T-cell (primary cell): ENCODE measurements at regions not wholly inside any gene's neighbourhood (a gene's known extent, or its start where the extent isn't known, plus 50 kb on each side); places are given as distances from the start of the nearest gene placed in this dataset.

Source experiments
- ATAC-seq, 4 experiments: fragments of 200-7000 bp in 3 of 4; fragments of 150-1000 bp in 1 of 4; cut with Tn5 transposase; replicated peaks in 1 of 4; 1 replicate in 3 of 4; 2 replicates in 1 of 4; pipeline ENCODE4 v1.10.0; 2021; ENCODE audit warnings: moderate library complexity in 3 of 4, mild to moderate bottlenecking in 2 of 4, moderate number of reproducible peaks in 1 of 4
- CTCF ChIA-PET, 2 donors: fragments of 300-600 bp; sonication (Branson Sonifier 250); formaldehyde crosslinking; loops; one replicate each; lab custom pipeline; 2022; ENCODE audit warnings: antibody characterized with exemption in 2 of 2; lab: Charles Lee
- POLR2A ChIA-PET, 2 donors: fragments of 300-600 bp; sonication (Branson Sonifier 250); formaldehyde crosslinking; loops; one replicate each; lab custom pipeline; 2022; ENCODE audit warnings: antibody characterized with exemption in 2 of 2; lab: Charles Lee
- DNase-seq, 35 experiments: peaks; one replicate each; pipeline versions ENCODE4 v3.0.0 to v3.0.0-alpha.2; 2013 to 2023
- H3K27ac ChIP-seq: one replicate; pipeline ENCODE4 v1.5.1; 2013; ENCODE audit warnings: low read length
- H3K27me3 ChIP-seq, 2 experiments: replicated peaks in 1 of 2; 1 replicate in 1 of 2; 2 replicates in 1 of 2; pipeline versions ENCODE4 v1.6.1 to v1.7.0; 2013; ENCODE audit warnings: low read length in 1 of 2, mixed read lengths in 1 of 2; ENCODE audit not compliant: control insufficient read depth in 2 of 2, insufficient read depth in 2 of 2; ENCODE audit errors: extremely low read depth in 1 of 2
- H3K36me3 ChIP-seq, 2 donors: 1 replicate in 1 of 2; 2 replicates in 1 of 2; pipeline versions ENCODE4 v1.6.1 to v1.7.0; 2013; ENCODE audit warnings: low read length in 1 of 2; ENCODE audit not compliant: control insufficient read depth in 2 of 2, insufficient read depth in 1 of 2; ENCODE audit errors: extremely low read depth in 1 of 2
- H3K4me1 ChIP-seq, 2 experiments: 1 replicate in 1 of 2; 2 replicates in 1 of 2; pipeline versions ENCODE4 v1.6.1 to v1.7.0; 2013; ENCODE audit warnings: low read length in 2 of 2, mixed read lengths in 1 of 2; ENCODE audit not compliant: insufficient read depth in 2 of 2, control insufficient read depth in 1 of 2; ENCODE audit errors: extremely low read depth in 1 of 2
- H3K4me3 ChIP-seq, 2 donors: 1 replicate in 1 of 2; 2 replicates in 1 of 2; pipeline versions ENCODE4 v1.5.1 to v1.7.0; 2013; ENCODE audit warnings: mild to moderate bottlenecking in 2 of 2, low read length in 1 of 2, moderate library complexity in 1 of 2; ENCODE audit not compliant: control insufficient read depth in 1 of 2; ENCODE audit errors: extremely low read depth in 1 of 2
- H3K9me3 ChIP-seq: 2 replicates; pipeline ENCODE4 v1.7.0; 2013
- H3K27ac Mint-ChIP-seq, 2 donors: one replicate each; pipeline ENCODE4 v1.8.0; 2020 to 2021; ENCODE audit warnings: mild to moderate bottlenecking in 2 of 2, mixed read lengths in 2 of 2
- H3K27me3 Mint-ChIP-seq, 2 donors: one replicate each; pipeline ENCODE4 v1.8.0; 2021 to 2022; ENCODE audit warnings: mixed read lengths in 2 of 2
- H3K36me3 Mint-ChIP-seq: one replicate; pipeline ENCODE4 v1.8.0; 2021; ENCODE audit warnings: mixed read lengths
- H3K4me1 Mint-ChIP-seq, 3 donors: one replicate each; pipeline ENCODE4 v1.8.0; 2020 to 2022; ENCODE audit warnings: mixed read lengths in 3 of 3, mild to moderate bottlenecking in 1 of 3
- H3K4me3 Mint-ChIP-seq, 3 donors: one replicate each; pipeline ENCODE4 v1.8.0; 2020 to 2022; ENCODE audit warnings: mild to moderate bottlenecking in 3 of 3, mixed read lengths in 3 of 3, moderate library complexity in 3 of 3
- H3K9me3 Mint-ChIP-seq, 3 donors: one replicate each; pipeline ENCODE4 v1.8.0; 2020 to 2022; ENCODE audit warnings: mixed read lengths in 3 of 3
- WGBS: methylation state at CpG from one replicate; pipeline ENCODE4 v1.1.5; 2013; ENCODE audit warnings: missing lambda C conversion rate; ENCODE audit not compliant: insufficient coverage; 5-methylcytosine and 5-hydroxymethylcytosine counted together

GRCh38 chr5:54602475-54602874 is 84.9 kb downstream of the SNX18 start:
- Mint-ChIP-seq H3K4me3 (no peak overlapping the region), H3K27ac (no peak overlapping the region), H3K36me3 (peaks cover 3% of the 10 kb centered on the region), H3K27me3 (peaks cover 0 to 5% of the 10 kb centered on the region in 2 donors), H3K9me3 (peaks cover 2 to 6% (median 5%) of the 10 kb centered on the region in 3 donors), H3K4me1 (peaks cover 0 to 6% (median 2%) of the 10 kb centered on the region in 3 donors)
- CTCF ChIA-PET = no interaction called here
- no peak for DNase-seq
- H3K9me3 ChIP-seq = no peaks in the 10 kb centered on the region
- 95% methylated on average over 7 of the region's 7 CpGs for WGBS
- no peak for ATAC-seq
- no peak overlapping the region for H3K4me3 ChIP-seq
- POLR2A ChIA-PET = interaction anchor here in 1 of 2 donors (0.6 kb wide), 1 partner anchor 24 kb away, joined by 3 read pairs; no protein-coding TSS in a partner anchor
- H3K27ac ChIP-seq = no peak overlapping the region
- H3K27me3 ChIP-seq = no peaks in the 10 kb centered on the region
- H3K4me1 ChIP-seq = no peaks in the 10 kb centered on the region
- H3K36me3 ChIP-seq = no peaks in the 10 kb centered on the region

- no peaks in the 10 kb centered on the region for H3K4me1 ChIP-seq
- ATAC-seq (no peak), DNase-seq (no peak)
- H3K4me3 ChIP-seq = no peak overlapping the region
- ChIA-PET POLR2A (no interaction called here), CTCF (no interaction called here)
- Mint-ChIP-seq H3K4me1 (peaks cover 0 to 6% (median 2%) of the 10 kb centered on the region in 3 donors), H3K4me3 (no peak overlapping the region), H3K36me3 (peaks cover 11% of the 10 kb centered on the region), H3K27ac (no peak overlapping the region), H3K9me3 (peaks cover 10 to 15% (median 12%) of the 10 kb centered on the region in 3 donors), H3K27me3 (peaks cover 0 to 9% of the 10 kb centered on the region in 2 donors)
- H3K27me3 ChIP-seq = no peaks in the 10 kb centered on the region
- no peaks in the 10 kb centered on the region for H3K9me3 ChIP-seq
- H3K36me3 ChIP-seq = no peaks in the 10 kb centered on the region
- no peak overlapping the region for H3K27ac ChIP-seq
- WGBS = 100% methylated on average over 2 of the region's 8 CpGs
Observed at GRCh38 chr5:54601411-54602230, 84.1 kb downstream of the SNX18 start.
